ENCODE measurements at regions not wholly inside any gene's neighbourhood (a gene's known extent, or its start where the extent isn't known, plus 50 kb on each side); places are given as distances from the start of the nearest gene placed in this dataset.
A peak's percentile ranks its signal among the peaks of the same experiment; 100 is the strongest.

DNA sequence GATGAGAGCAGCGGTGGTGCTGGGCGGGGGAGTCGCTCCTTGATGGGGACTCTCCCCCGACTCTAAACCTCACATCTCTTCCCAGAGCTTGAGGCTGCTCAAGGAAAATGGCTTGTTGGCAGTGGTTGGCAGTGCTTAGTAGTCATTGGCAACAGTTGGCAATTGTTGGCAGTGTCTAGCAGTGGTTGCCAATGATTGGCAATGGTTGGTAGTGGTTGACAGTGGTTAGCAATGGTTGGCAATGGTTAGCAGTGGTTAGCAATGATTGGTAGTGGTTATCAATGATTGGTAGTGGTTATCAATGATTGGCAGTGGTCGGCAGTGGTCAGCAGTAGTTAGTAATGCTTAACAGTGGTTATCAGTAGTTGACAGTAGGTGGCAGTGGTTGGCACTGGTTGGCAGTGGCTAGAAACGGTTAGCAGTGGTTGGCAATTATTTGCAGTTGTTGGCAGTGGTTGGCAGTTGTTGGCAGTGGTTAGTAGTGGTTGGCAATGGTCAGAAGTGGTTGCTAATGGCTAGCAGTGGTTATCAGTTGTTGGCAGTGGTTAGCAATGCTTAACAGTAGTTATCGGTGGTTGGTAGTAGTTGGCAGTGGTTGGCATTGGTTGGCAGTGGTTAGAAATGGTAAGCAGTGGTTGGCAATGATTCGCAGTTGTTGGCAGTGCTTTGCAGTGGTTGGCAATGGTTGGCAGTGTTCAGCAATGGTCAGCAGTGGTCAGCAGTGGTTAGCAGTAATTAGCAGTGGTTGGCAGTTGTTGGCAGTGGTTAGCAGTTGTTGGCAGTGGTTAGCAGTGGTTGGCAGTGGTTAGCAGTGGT is 85.4 kb upstream of the OTOS start:
- TF ChIP-seq, protein P1, sequence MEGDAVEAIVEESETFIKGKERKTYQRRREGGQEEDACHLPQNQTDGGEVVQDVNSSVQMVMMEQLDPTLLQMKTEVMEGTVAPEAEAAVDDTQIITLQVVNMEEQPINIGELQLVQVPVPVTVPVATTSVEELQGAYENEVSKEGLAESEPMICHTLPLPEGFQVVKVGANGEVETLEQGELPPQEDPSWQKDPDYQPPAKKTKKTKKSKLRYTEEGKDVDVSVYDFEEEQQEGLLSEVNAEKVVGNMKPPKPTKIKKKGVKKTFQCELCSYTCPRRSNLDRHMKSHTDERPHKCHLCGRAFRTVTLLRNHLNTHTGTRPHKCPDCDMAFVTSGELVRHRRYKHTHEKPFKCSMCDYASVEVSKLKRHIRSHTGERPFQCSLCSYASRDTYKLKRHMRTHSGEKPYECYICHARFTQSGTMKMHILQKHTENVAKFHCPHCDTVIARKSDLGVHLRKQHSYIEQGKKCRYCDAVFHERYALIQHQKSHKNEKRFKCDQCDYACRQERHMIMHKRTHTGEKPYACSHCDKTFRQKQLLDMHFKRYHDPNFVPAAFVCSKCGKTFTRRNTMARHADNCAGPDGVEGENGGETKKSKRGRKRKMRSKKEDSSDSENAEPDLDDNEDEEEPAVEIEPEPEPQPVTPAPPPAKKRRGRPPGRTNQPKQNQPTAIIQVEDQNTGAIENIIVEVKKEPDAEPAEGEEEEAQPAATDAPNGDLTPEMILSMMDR (IDR thresholded peaks at IDR 0.05; ENCODE audit: low read depth, low read length): no peak
- no peak for TF ChIP-seq MAX (IDR thresholded peaks at IDR 0.05; ENCODE audit: low read depth, low read length)
- no peak for TF ChIP-seq POLR2A (IDR thresholded peaks at IDR 0.05; ENCODE audit: extremely low read depth, insufficient read length)
- TF ChIP-seq MYC (IDR thresholded peaks at IDR 0.05; ENCODE audit: low read depth, low read length): no peak
- no peak overlapping the region for H3K4me3 ChIP-seq (ENCODE audit: low read depth, low read length)
- no peak for DNase-seq (ENCODE audit: low read depth)

DNA sequence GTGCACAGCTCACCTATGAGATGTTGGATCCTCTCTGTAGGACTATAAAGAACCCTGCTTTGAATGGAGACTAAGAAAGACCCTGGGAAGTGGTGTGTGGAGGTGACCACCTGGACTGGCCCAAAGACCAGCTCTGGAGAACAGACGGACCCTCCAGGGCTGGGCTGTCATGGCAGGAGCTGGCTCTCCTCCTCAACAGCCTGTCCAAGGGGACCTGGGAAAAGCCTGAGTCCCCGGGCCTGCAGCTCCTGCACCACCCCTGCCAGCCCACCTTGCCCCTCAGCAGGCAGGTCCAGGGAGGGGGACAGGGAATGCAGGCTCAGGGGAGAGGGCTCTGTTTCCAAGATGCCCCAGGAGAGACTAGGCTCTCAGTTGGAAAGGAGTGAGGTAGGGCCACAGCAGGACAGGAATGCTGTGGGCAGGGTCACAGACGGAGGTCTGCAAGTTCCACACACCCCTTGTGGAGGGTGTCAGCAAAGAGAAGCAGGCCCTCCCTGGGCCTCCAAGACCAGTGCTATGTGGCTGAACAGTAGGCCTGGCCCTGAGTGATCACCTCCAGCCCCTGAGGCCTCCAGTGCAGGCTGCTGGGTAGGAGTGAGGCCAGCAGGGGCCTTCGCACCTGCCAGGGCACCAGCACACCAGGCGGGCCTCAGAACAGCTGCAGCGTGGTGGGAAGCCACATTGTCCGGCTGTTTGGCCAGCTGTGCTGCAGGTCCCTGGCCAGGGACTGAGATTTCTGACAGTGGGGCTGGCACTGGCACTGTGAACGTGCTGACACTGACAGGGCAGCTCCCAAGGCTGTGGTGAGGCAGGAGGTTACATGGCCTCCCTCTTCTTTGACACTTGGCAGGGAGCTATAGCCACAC is 86.4 kb upstream of the OTOS start:
- TF ChIP-seq POLR2A (IDR thresholded peaks at IDR 0.05; ENCODE audit: extremely low read depth, insufficient read length) (no peak), MYC (IDR thresholded peaks at IDR 0.05; ENCODE audit: low read depth, low read length) (no peak), MAX (IDR thresholded peaks at IDR 0.05; ENCODE audit: low read depth, low read length) (no peak)
- TF ChIP-seq, protein P1 (IDR thresholded peaks at IDR 0.05; ENCODE audit: low read depth, low read length): no peak
- no peak for DNase-seq (ENCODE audit: low read depth)
- no peak overlapping the region for H3K4me3 ChIP-seq (ENCODE audit: low read depth, low read length)

- no peak for DNase-seq (ENCODE audit: low read depth)
- H3K4me3 ChIP-seq (ENCODE audit: low read depth, low read length): no peak overlapping the region
- TF ChIP-seq, protein P1 (IDR thresholded peaks at IDR 0.05; ENCODE audit: low read depth, low read length): no peak
- TF ChIP-seq MAX (IDR thresholded peaks at IDR 0.05; ENCODE audit: low read depth, low read length) (no peak), POLR2A (IDR thresholded peaks at IDR 0.05; ENCODE audit: extremely low read depth, insufficient read length) (no peak), MYC (IDR thresholded peaks at IDR 0.05; ENCODE audit: low read depth, low read length) (no peak)
Observed at GRCh38 chr2:240227538-240228428, 87.3 kb upstream of the OTOS start.

DNA sequence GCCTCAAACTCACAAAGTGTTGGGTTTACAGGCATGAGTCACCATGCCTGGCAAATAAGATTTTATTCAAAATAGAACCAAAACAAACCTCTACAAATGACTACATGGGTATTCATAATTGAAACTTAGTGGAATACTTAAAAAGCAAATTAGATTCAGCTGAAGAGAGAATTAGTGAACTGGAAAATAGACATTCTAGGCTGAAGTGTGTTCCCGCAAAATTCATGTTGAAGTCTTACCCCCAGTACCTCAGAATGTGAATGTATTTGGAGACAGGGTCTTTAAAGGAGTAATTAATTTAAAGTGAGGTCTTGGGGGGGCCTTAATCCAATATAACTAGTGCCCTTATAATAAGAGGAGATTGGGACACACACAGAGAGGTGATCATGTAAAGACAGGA is 88.5 kb upstream of the OTOS start:
- DNase-seq (ENCODE audit: low read depth): no peak
- H3K4me3 ChIP-seq (ENCODE audit: low read depth, low read length): no peak overlapping the region
- TF ChIP-seq, protein P1 (IDR thresholded peaks at IDR 0.05; ENCODE audit: low read depth, low read length): no peak
- no peak for TF ChIP-seq POLR2A (IDR thresholded peaks at IDR 0.05; ENCODE audit: extremely low read depth, insufficient read length)
- no peak for TF ChIP-seq MYC (IDR thresholded peaks at IDR 0.05; ENCODE audit: low read depth, low read length)
- no peak for TF ChIP-seq MAX (IDR thresholded peaks at IDR 0.05; ENCODE audit: low read depth, low read length)

DNA sequence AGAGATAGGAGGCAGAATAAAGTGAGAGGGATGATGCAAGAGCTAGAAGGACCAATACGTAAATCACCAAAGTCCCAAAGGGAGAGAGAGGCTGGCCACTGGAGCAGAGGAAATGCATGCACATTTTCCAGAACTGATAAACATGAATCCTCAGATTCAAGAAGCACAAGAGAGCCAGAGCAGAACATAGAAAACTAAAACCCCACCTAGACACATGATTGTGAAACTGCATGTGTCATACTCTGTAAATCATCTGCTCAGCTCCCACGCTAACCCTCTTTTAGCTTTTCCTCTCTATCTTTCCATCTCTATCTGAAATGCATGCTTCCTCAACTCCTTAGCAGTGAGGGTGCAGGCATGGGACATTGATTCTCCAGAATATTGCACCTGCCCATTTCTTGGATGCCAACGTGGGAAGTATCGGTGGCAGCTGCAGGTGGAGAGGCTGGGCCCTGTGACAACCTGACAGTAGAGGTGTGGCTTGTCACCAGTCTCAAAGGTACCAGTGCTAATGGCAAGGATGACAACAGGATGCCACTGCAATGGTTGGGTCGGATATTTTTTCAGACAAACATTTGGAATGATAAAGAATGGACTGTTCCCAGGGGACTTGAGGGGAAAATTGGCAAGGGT is 89.3 kb upstream of the OTOS start:
- no peak overlapping the region for H3K4me3 ChIP-seq (ENCODE audit: low read depth, low read length)
- peak; percentile 60 for DNase-seq (ENCODE audit: low read depth)
- TF ChIP-seq MAX (IDR thresholded peaks at IDR 0.05; ENCODE audit: low read depth, low read length): 0 out of 2 replicates have a peak, but pooled peaks have one; percentile 34
- TF ChIP-seq, protein P1 (IDR thresholded peaks at IDR 0.05; ENCODE audit: low read depth, low read length): no peak

Measured in NB4 (cell line).